ENCODE measurements at regions not wholly inside any gene's neighbourhood (a gene's known extent, or its start where the extent isn't known, plus 50 kb on each side); places are given as distances from the start of the nearest gene placed in this dataset.

- Histone ChIP-seq H2AFZ (ENCODE audit: low read length) (no peak overlapping the region), H3K79me2 (ENCODE audit: low read length) (no peaks in the 10 kb centered on the region), H3F3A (ENCODE audit: low read length, unreplicated experiment) (no peaks in the 10 kb centered on the region), H3K4me2 (ENCODE audit: low read length) (no peak overlapping the region), H4K20me1 (ENCODE audit: low read length) (no peaks in the 10 kb centered on the region), H3K27ac (ENCODE audit: low read length) (no peak overlapping the region), H3K9me3 (ENCODE audit: low read length) (no peaks in the 10 kb centered on the region), H3K27me3 (ENCODE audit: low read length) (no peaks in the 10 kb centered on the region), H3K9me2 (replicated peaks; ENCODE audit: low read length) (no peaks in the 10 kb centered on the region), H3K9ac (ENCODE audit: low read length) (no peak overlapping the region), H3K4me1 (ENCODE audit: insufficient read depth, low read length) (no peaks in the 10 kb centered on the region), H3K4me3 (ENCODE audit: low read length) (no peak overlapping the region), H3K36me3 (ENCODE audit: low read depth, low read length) (no peaks in the 10 kb centered on the region)
- TF ChIP-seq CTCF (conservative IDR thresholded peaks at IDR 0.05; ENCODE audit: low read depth, low read length) (no peak), EZH2phosphoT487 (IDR thresholded peaks at IDR 0.05; ENCODE audit: borderline replicate concordance, low read length) (no peak), EZH2 (IDR thresholded peaks at IDR 0.05; ENCODE audit: low read length, unreplicated experiment) (no peak)
- no peak for ATAC-seq
- intact Hi-C loops (cut with micrococcal nuclease): no loop called here
- ChIA-PET POLR2A (ENCODE audit: unreplicated experiment) (no interaction called here), CTCF (no interaction called here)
- BruUV-seq (replicated peaks): no TSS peak
- DNase-seq: no peak
These were observed 815.8 kb downstream of the TRIML1 start for GRCh38 chr4:188955066-188955465.

- no peaks in the 10 kb centered on the region for H3F3A ChIP-seq (ENCODE audit: low read length, unreplicated experiment)
- H3K4me3 ChIP-seq (ENCODE audit: low read length): no peak overlapping the region
- H3K9me2 ChIP-seq (replicated peaks; ENCODE audit: low read length): no peaks in the 10 kb centered on the region
- no peaks in the 10 kb centered on the region for H3K9me3 ChIP-seq (ENCODE audit: low read length)
- POLR2A ChIA-PET (ENCODE audit: unreplicated experiment): no interaction called here
- H3K27ac ChIP-seq (ENCODE audit: low read length): no peak overlapping the region
- CTCF ChIA-PET: no interaction called here
- intact Hi-C loops (cut with micrococcal nuclease): no loop called here
- no peaks in the 10 kb centered on the region for H3K36me3 ChIP-seq (ENCODE audit: low read depth, low read length)
- no TSS peak for BruUV-seq (replicated peaks)
- no peaks in the 10 kb centered on the region for H3K79me2 ChIP-seq (ENCODE audit: low read length)
- no peaks in the 10 kb centered on the region for H4K20me1 ChIP-seq (ENCODE audit: low read length)
- no peak for ATAC-seq
- H3K4me2 ChIP-seq (ENCODE audit: low read length): no peak overlapping the region
- H2AFZ ChIP-seq (ENCODE audit: low read length): no peak overlapping the region
- no peaks in the 10 kb centered on the region for H3K27me3 ChIP-seq (ENCODE audit: low read length)
- no peak overlapping the region for H3K9ac ChIP-seq (ENCODE audit: low read length)
- TF ChIP-seq EZH2 (IDR thresholded peaks at IDR 0.05; ENCODE audit: low read length, unreplicated experiment) (no peak), CTCF (conservative IDR thresholded peaks at IDR 0.05; ENCODE audit: low read depth, low read length) (no peak), EZH2phosphoT487 (IDR thresholded peaks at IDR 0.05; ENCODE audit: borderline replicate concordance, low read length) (no peak)
- DNase-seq: peak; percentile 2
- no peaks in the 10 kb centered on the region for H3K4me1 ChIP-seq (ENCODE audit: insufficient read depth, low read length)
These were observed 817.3 kb downstream of the TRIML1 start for GRCh38 chr4:188956566-188956965.

- H3K27ac ChIP-seq (ENCODE audit: low read length): no peak overlapping the region
- H3K4me2 ChIP-seq (ENCODE audit: low read length): no peak overlapping the region
- intact Hi-C loops (cut with micrococcal nuclease): no loop called here
- H4K20me1 ChIP-seq (ENCODE audit: low read length): no peaks in the 10 kb centered on the region
- no peak for TF ChIP-seq EZH2 (IDR thresholded peaks at IDR 0.05; ENCODE audit: low read length, unreplicated experiment)
- TF ChIP-seq CTCF (conservative IDR thresholded peaks at IDR 0.05; ENCODE audit: low read depth, low read length): no peak
- TF ChIP-seq EZH2phosphoT487 (IDR thresholded peaks at IDR 0.05; ENCODE audit: borderline replicate concordance, low read length): no peak
- no peak for ATAC-seq
- POLR2A ChIA-PET (ENCODE audit: unreplicated experiment): no interaction called here
- no peaks in the 10 kb centered on the region for H3K27me3 ChIP-seq (ENCODE audit: low read length)
- H3K4me1 ChIP-seq (ENCODE audit: insufficient read depth, low read length): no peaks in the 10 kb centered on the region
- no peaks in the 10 kb centered on the region for H3K79me2 ChIP-seq (ENCODE audit: low read length)
- CTCF ChIA-PET: no interaction called here
- H3K4me3 ChIP-seq (ENCODE audit: low read length): no peak overlapping the region
- no peak for DNase-seq
- BruUV-seq (replicated peaks): no TSS peak
- H2AFZ ChIP-seq (ENCODE audit: low read length): no peak overlapping the region
- H3K9me2 ChIP-seq (replicated peaks; ENCODE audit: low read length): no peaks in the 10 kb centered on the region
- H3K9me3 ChIP-seq (ENCODE audit: low read length): no peaks in the 10 kb centered on the region
- H3F3A ChIP-seq (ENCODE audit: low read length, unreplicated experiment): no peaks in the 10 kb centered on the region
- H3K36me3 ChIP-seq (ENCODE audit: low read depth, low read length): no peaks in the 10 kb centered on the region
- H3K9ac ChIP-seq (ENCODE audit: low read length): no peak overlapping the region
These were observed 819.1 kb downstream of the TRIML1 start for GRCh38 chr4:188958346-188958745.

Measured in PC-3 (cell line).